ENCODE measurements at regions not wholly inside any gene's neighbourhood (a gene's known extent, or its start where the extent isn't known, plus 50 kb on each side); places are given as distances from the start of the nearest gene placed in this dataset.

- no peaks in the 10 kb centered on the region for H3K9me3 ChIP-seq (ENCODE audit: control extremely low read depth in 1 of 3, control insufficient read depth in 2 of 3, insufficient read depth in 1 of 3, low read length in 2 of 3)
- no peaks in the 10 kb centered on the region for H4K20me1 ChIP-seq (ENCODE audit: control insufficient read depth, insufficient read depth, low read length, poor library complexity, severe bottlenecking)
- no peak overlapping the region for H3K27ac ChIP-seq (ENCODE audit: low read length in 2 of 2)
- H3K79me2 ChIP-seq (ENCODE audit: control insufficient read depth, insufficient read depth, low read length), result no peaks in the 10 kb centered on the region
- no peaks in the 10 kb centered on the region for H3K36me3 ChIP-seq (replicated peaks in 1 of 2; ENCODE audit: control extremely low read depth in 1 of 2, control insufficient read depth in 1 of 2, extremely low read depth in 1 of 2, insufficient read depth in 2 of 2, low read length in 1 of 2)
- H3K4me3 ChIP-seq (ENCODE audit: control extremely low read depth in 1 of 5, extremely low read depth in 1 of 5, insufficient read depth in 1 of 5, low read depth in 2 of 5, low read length in 4 of 5), result no peak overlapping the region
- no peaks in the 10 kb centered on the region for H3K27me3 ChIP-seq (replicated peaks in 1 of 4; ENCODE audit: control extremely low read depth in 1 of 4, control insufficient read depth in 3 of 4, insufficient read depth in 4 of 4, low read length in 3 of 4)
- CTCF ChIA-PET, result no interaction called here
- no peak overlapping the region for H3K9ac ChIP-seq (ENCODE audit: low read length)
- intact Hi-C loops (cut with micrococcal nuclease), result no loop called here
- DNase-seq (no peak), ATAC-seq (ENCODE audit: low read depth) (no peak)
- 69% methylated on average over 2 of the region's 4 CpGs for WGBS (ENCODE audit: insufficient coverage)
- Mint-ChIP-seq H3K27me3 (no peaks in the 10 kb centered on the region), H3K4me3 (no peak overlapping the region), H3K4me1 (no peaks in the 10 kb centered on the region), H3K27ac (no peak overlapping the region), H3K9me3 (ENCODE audit: insufficient read depth) (peaks cover 6% of the 10 kb centered on the region)
- H2AFZ ChIP-seq (ENCODE audit: insufficient read depth, low read depth, low read length, poor library complexity, severe bottlenecking), result no peak overlapping the region
- POLR2A ChIA-PET, result no interaction called here
- no peak for TF ChIP-seq CTCF (IDR thresholded peaks at IDR 0.05)
- TF ChIP-seq EZH2 (IDR thresholded peaks at IDR 0.05; ENCODE audit: borderline replicate concordance, insufficient read depth, low read depth, low read length, poor library complexity, severe bottlenecking), result no peak
- no peak overlapping the region for H3K4me2 ChIP-seq (replicated peaks; ENCODE audit: low read depth, low read length, poor library complexity, severe bottlenecking)
- no peaks in the 10 kb centered on the region for H3K4me1 ChIP-seq (ENCODE audit: control insufficient read depth in 2 of 2, insufficient read depth in 2 of 2, low read length in 2 of 2)
Measured at GRCh38 chr4:104210420-104210819, 284.3 kb downstream of the CXXC4 start.

- Mint-ChIP-seq H3K4me3 (no peak overlapping the region), H3K9me3 (ENCODE audit: insufficient read depth) (no peaks in the 10 kb centered on the region), H3K27ac (no peak overlapping the region), H3K27me3 (no peaks in the 10 kb centered on the region), H3K4me1 (no peaks in the 10 kb centered on the region)
- H3K36me3 ChIP-seq (replicated peaks in 1 of 2; ENCODE audit: control extremely low read depth in 1 of 2, control insufficient read depth in 1 of 2, extremely low read depth in 1 of 2, insufficient read depth in 2 of 2, low read length in 1 of 2), result no peaks in the 10 kb centered on the region
- no peak overlapping the region for H3K4me2 ChIP-seq (replicated peaks; ENCODE audit: low read depth, low read length, poor library complexity, severe bottlenecking)
- ChIA-PET CTCF (no interaction called here), POLR2A (no interaction called here)
- TF ChIP-seq EZH2 (IDR thresholded peaks at IDR 0.05; ENCODE audit: borderline replicate concordance, insufficient read depth, low read depth, low read length, poor library complexity, severe bottlenecking) (no peak), CTCF (IDR thresholded peaks at IDR 0.05) (no peak)
- no peaks in the 10 kb centered on the region for H3K79me2 ChIP-seq (ENCODE audit: control insufficient read depth, insufficient read depth, low read length)
- intact Hi-C loops (cut with micrococcal nuclease), result no loop called here
- H3K27me3 ChIP-seq (replicated peaks in 1 of 4; ENCODE audit: control extremely low read depth in 1 of 4, control insufficient read depth in 3 of 4, insufficient read depth in 4 of 4, low read length in 3 of 4), result no peaks in the 10 kb centered on the region
- no peak overlapping the region for H3K4me3 ChIP-seq (ENCODE audit: control extremely low read depth in 1 of 5, extremely low read depth in 1 of 5, insufficient read depth in 1 of 5, low read depth in 2 of 5, low read length in 4 of 5)
- ATAC-seq (ENCODE audit: low read depth) (no peak), DNase-seq (no peak)
- H2AFZ ChIP-seq (ENCODE audit: insufficient read depth, low read depth, low read length, poor library complexity, severe bottlenecking), result no peak overlapping the region
- WGBS (ENCODE audit: insufficient coverage), result no CpG with 5 or more reads among the region's 1 CpG
- H3K9me3 ChIP-seq (ENCODE audit: control extremely low read depth in 1 of 3, control insufficient read depth in 2 of 3, insufficient read depth in 1 of 3, low read length in 2 of 3), result no peaks in the 10 kb centered on the region
- H4K20me1 ChIP-seq (ENCODE audit: control insufficient read depth, insufficient read depth, low read length, poor library complexity, severe bottlenecking), result no peaks in the 10 kb centered on the region
- no peak overlapping the region for H3K27ac ChIP-seq (ENCODE audit: low read length in 2 of 2)
- no peak overlapping the region for H3K9ac ChIP-seq (ENCODE audit: low read length)
- no peaks in the 10 kb centered on the region for H3K4me1 ChIP-seq (ENCODE audit: control insufficient read depth in 2 of 2, insufficient read depth in 2 of 2, low read length in 2 of 2)
Measured at GRCh38 chr4:104206784-104207183, 287.9 kb downstream of the CXXC4 start.

Measured in B cell (primary cell).